IMR-90 (cell line): ENCODE measurements at regions not wholly inside any gene's neighbourhood (a gene's known extent, or its start where the extent isn't known, plus 50 kb on each side); places are given as distances from the start of the nearest gene placed in this dataset.

ENCODE experiments used
- CEBPB ChIP-seq: IDR thresholded peaks from 2 replicates; pipeline ENCODE4 v1.6.1; 2012; ENCODE audit warnings: low read depth, low read length, improper control_type of control experiment
- CHD1 ChIP-seq: IDR thresholded peaks from 2 replicates; pipeline ENCODE4 v1.6.1; 2012; ENCODE audit warnings: low read depth, low read length, improper control_type of control experiment
- FOS ChIP-seq: fragments of 150-350 bp; IDR thresholded peaks from 2 replicates; pipeline ENCODE4 v1.6.1; 2016; ENCODE audit warnings: low read depth, low read length
- MAFK ChIP-seq: IDR thresholded peaks from 2 replicates; pipeline ENCODE4 v1.6.1; 2012; ENCODE audit warnings: low read depth, low read length, improper control_type of control experiment
- MAZ ChIP-seq: IDR thresholded peaks from 2 replicates; pipeline ENCODE4 v1.6.1; 2012; ENCODE audit warnings: low read depth, mild to moderate bottlenecking, low read length, improper control_type of control experiment, moderate library complexity, borderline replicate concordance
- MXI1 ChIP-seq: IDR thresholded peaks from 2 replicates; pipeline ENCODE4 v1.6.1; 2012; ENCODE audit warnings: low read depth, mild to moderate bottlenecking, low read length, moderate library complexity, borderline replicate concordance
- NFE2L2 ChIP-seq: fragments of 150-350 bp; IDR thresholded peaks from 2 replicates; pipeline ENCODE4 v1.6.1; 2016; ENCODE audit warnings: low read depth, mild to moderate bottlenecking, low read length
- POLR2A ChIP-seq: IDR thresholded peaks from 2 replicates; pipeline ENCODE4 v1.6.1; 2012; ENCODE audit warnings: mild to moderate bottlenecking, low read depth, low read length
- RAD21 ChIP-seq: IDR thresholded peaks from 2 replicates; pipeline ENCODE4 v1.6.1; 2012; ENCODE audit warnings: low read length, improper control_type of control experiment
- SMC3 ChIP-seq: fragments of 150-350 bp; IDR thresholded peaks from 2 replicates; pipeline ENCODE4 v1.6.1; 2016; ENCODE audit warnings: low read depth, mild to moderate bottlenecking, antibody characterized with exemption, low read length, moderate library complexity
- TF ChIP-seq, protein P1 (sequence below): conservative IDR thresholded peaks from 2 replicates; pipeline ENCODE4 v1.5.1; 2012; ENCODE audit warnings: mild to moderate bottlenecking, low read depth, low read length, improper control_type of control experiment
- TF ChIP-seq, protein P2 (sequence below): fragments of 150-350 bp; IDR thresholded peaks from 2 replicates; pipeline ENCODE4 v1.6.1; 2017; ENCODE audit warnings: mild to moderate bottlenecking, antibody characterized with exemption, low read length, low read depth

DNA sequence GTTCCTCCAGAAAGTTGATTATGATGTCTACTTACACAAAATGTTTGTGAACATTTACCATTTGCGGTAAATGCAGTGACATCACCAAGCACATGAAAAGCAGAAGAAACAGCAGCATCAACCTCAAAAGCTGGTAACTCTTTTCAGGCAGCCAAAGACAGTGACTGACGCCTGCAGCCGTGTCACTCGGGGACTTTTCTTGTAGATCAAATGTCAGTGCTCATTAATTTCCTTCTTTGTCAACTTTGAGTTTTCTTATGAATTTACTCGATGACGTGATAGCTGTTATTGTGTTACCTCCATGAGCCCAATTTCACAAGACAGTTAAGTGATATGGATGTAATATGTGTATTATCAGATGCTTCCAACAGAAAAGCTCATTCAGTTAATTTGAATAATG lies 92.5 kb downstream of the RIPK4 start:
- TF ChIP-seq, protein P1, sequence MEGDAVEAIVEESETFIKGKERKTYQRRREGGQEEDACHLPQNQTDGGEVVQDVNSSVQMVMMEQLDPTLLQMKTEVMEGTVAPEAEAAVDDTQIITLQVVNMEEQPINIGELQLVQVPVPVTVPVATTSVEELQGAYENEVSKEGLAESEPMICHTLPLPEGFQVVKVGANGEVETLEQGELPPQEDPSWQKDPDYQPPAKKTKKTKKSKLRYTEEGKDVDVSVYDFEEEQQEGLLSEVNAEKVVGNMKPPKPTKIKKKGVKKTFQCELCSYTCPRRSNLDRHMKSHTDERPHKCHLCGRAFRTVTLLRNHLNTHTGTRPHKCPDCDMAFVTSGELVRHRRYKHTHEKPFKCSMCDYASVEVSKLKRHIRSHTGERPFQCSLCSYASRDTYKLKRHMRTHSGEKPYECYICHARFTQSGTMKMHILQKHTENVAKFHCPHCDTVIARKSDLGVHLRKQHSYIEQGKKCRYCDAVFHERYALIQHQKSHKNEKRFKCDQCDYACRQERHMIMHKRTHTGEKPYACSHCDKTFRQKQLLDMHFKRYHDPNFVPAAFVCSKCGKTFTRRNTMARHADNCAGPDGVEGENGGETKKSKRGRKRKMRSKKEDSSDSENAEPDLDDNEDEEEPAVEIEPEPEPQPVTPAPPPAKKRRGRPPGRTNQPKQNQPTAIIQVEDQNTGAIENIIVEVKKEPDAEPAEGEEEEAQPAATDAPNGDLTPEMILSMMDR: no peak
- TF ChIP-seq, protein P2, sequence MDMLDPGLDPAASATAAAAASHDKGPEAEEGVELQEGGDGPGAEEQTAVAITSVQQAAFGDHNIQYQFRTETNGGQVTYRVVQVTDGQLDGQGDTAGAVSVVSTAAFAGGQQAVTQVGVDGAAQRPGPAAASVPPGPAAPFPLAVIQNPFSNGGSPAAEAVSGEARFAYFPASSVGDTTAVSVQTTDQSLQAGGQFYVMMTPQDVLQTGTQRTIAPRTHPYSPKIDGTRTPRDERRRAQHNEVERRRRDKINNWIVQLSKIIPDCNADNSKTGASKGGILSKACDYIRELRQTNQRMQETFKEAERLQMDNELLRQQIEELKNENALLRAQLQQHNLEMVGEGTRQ: no peak
- TF ChIP-seq CEBPB (no peak), POLR2A (no peak), NFE2L2 (no peak), SMC3 (no peak), MXI1 (no peak), FOS (no peak), RAD21 (no peak), MAFK (no peak), MAZ (no peak), CHD1 (no peak)
